Muscle layer of colon (tissue), 2 donors: ENCODE measurements at regions not wholly inside any gene's neighbourhood (a gene's known extent, or its start where the extent isn't known, plus 50 kb on each side); places are given as distances from the start of the nearest gene placed in this dataset.

Experiments
- H3K27ac ChIP-seq: one replicate; pipeline ENCODE4 v1.7.0; 2013; ENCODE audit warnings: low read depth, mild to moderate bottlenecking, low read length, moderate library complexity
- H3K27me3 ChIP-seq, 2 donors: one replicate each; pipeline ENCODE4 v1.7.0; 2013; ENCODE audit warnings: low read length in 2 of 2, mild to moderate bottlenecking in 2 of 2; ENCODE audit not compliant: insufficient read depth in 2 of 2, control insufficient read depth in 1 of 2
- H3K36me3 ChIP-seq: one replicate; pipeline ENCODE4 v1.7.0; 2013; ENCODE audit warnings: mild to moderate bottlenecking, low read length; ENCODE audit not compliant: insufficient read depth
- H3K4me1 ChIP-seq: one replicate; pipeline ENCODE4 v1.7.0; 2013; ENCODE audit warnings: mild to moderate bottlenecking, low read length; ENCODE audit not compliant: insufficient read depth
- H3K4me3 ChIP-seq, 2 donors: one replicate each; pipeline ENCODE4 v1.7.0; 2013; ENCODE audit warnings: low read length in 2 of 2, low read depth in 1 of 2, mild to moderate bottlenecking in 1 of 2, moderate library complexity in 1 of 2
- H3K9ac ChIP-seq: one replicate; pipeline ENCODE4 v1.7.0; 2013; ENCODE audit warnings: low read length
- H3K9me3 ChIP-seq: one replicate; pipeline ENCODE4 v1.7.0; 2013; ENCODE audit warnings: mild to moderate bottlenecking, low read length
- donor health status: abdominal sarcoma.
- donor health status: Adenocarcinoma of cecum.

GRCh38 chr2:7937082-7937481 is 744.8 kb upstream of the ID2 start:
- H3K9me3 ChIP-seq: no peaks in the 10 kb centered on the region
- no peaks in the 10 kb centered on the region for H3K27me3 ChIP-seq
- no peak overlapping the region for H3K4me3 ChIP-seq
- H3K27ac ChIP-seq: no peak overlapping the region
- H3K36me3 ChIP-seq: no peaks in the 10 kb centered on the region
- H3K9ac ChIP-seq: no peak overlapping the region
- no peaks in the 10 kb centered on the region for H3K4me1 ChIP-seq

GRCh38 chr2:7940723-7941122 is 741.1 kb upstream of the ID2 start:
- Histone ChIP-seq H3K4me3 (no peak overlapping the region), H3K9me3 (no peaks in the 10 kb centered on the region), H3K4me1 (peaks cover 7% of the 10 kb centered on the region), H3K36me3 (no peaks in the 10 kb centered on the region), H3K27me3 (no peaks in the 10 kb centered on the region), H3K27ac (no peak overlapping the region), H3K9ac (no peak overlapping the region)

- no peak overlapping the region for H3K27ac ChIP-seq
- no peaks in the 10 kb centered on the region for H3K36me3 ChIP-seq
- H3K4me3 ChIP-seq: no peak overlapping the region
- peaks cover 12% of the 10 kb centered on the region for H3K4me1 ChIP-seq
- H3K9me3 ChIP-seq: no peaks in the 10 kb centered on the region
- no peaks in the 10 kb centered on the region for H3K27me3 ChIP-seq
- H3K9ac ChIP-seq: no peak overlapping the region
Measured at GRCh38 chr2:7943446-7943845, 738.4 kb upstream of the ID2 start.

- Histone ChIP-seq H3K27ac (no peak overlapping the region), H3K36me3 (no peaks in the 10 kb centered on the region), H3K4me1 (peaks cover 12% of the 10 kb centered on the region), H3K9ac (no peak overlapping the region), H3K27me3 (no peaks in the 10 kb centered on the region), H3K4me3 (no peak overlapping the region), H3K9me3 (no peaks in the 10 kb centered on the region)
Measured at GRCh38 chr2:7945026-7945425, 736.8 kb upstream of the ID2 start.

GRCh38 chr2:7950035-7950612 is 731.7 kb upstream of the ID2 start:
- H3K27me3 ChIP-seq: no peaks in the 10 kb centered on the region
- H3K36me3 ChIP-seq: no peaks in the 10 kb centered on the region
- H3K4me3 ChIP-seq: no peak overlapping the region

GRCh38 chr2:7951001-7951400 is 730.9 kb upstream of the ID2 start:
- Histone ChIP-seq H3K27ac (no peak overlapping the region), H3K36me3 (no peaks in the 10 kb centered on the region), H3K4me1 (peaks cover 5% of the 10 kb centered on the region), H3K9me3 (no peaks in the 10 kb centered on the region), H3K9ac (no peak overlapping the region), H3K4me3 (no peak overlapping the region), H3K27me3 (no peaks in the 10 kb centered on the region)

More at GRCh38 chr2:7950035-7950612, 731.7 kb upstream of the ID2 start:
- peak overlapping the region; percentile 21 for H3K27ac ChIP-seq
- H3K9ac ChIP-seq: no peak overlapping the region
- no peaks in the 10 kb centered on the region for H3K9me3 ChIP-seq
- H3K4me1 ChIP-seq: peaks cover 5% of the 10 kb centered on the region

- Histone ChIP-seq H3K4me1 (peaks cover 5% of the 10 kb centered on the region), H3K4me3 (no peak overlapping the region)
Measured at GRCh38 chr2:7951490-7951889, 730.4 kb upstream of the ID2 start.

GRCh38 chr2:7952046-7952745 is 729.7 kb upstream of the ID2 start:
- Histone ChIP-seq H3K4me3 (no peak overlapping the region), H3K27me3 (no peaks in the 10 kb centered on the region), H3K9ac (no peak overlapping the region), H3K27ac (no peak overlapping the region), H3K36me3 (no peaks in the 10 kb centered on the region), H3K9me3 (no peaks in the 10 kb centered on the region), H3K4me1 (peaks cover 5% of the 10 kb centered on the region)

More at GRCh38 chr2:7951490-7951889, 730.4 kb upstream of the ID2 start:
- no peak overlapping the region for H3K9ac ChIP-seq
- no peaks in the 10 kb centered on the region for H3K9me3 ChIP-seq
- H3K27me3 ChIP-seq: no peaks in the 10 kb centered on the region
- no peak overlapping the region for H3K27ac ChIP-seq
- H3K36me3 ChIP-seq: no peaks in the 10 kb centered on the region

GRCh38 chr2:7953195-7953594 is 728.7 kb upstream of the ID2 start:
- Histone ChIP-seq H3K4me1 (no peaks in the 10 kb centered on the region), H3K9ac (no peak overlapping the region), H3K27me3 (no peaks in the 10 kb centered on the region), H3K4me3 (no peak overlapping the region), H3K36me3 (no peaks in the 10 kb centered on the region), H3K9me3 (no peaks in the 10 kb centered on the region), H3K27ac (no peak overlapping the region)

GRCh38 chr2:7954234-7954633 is 727.6 kb upstream of the ID2 start:
- Histone ChIP-seq H3K9me3 (no peaks in the 10 kb centered on the region), H3K9ac (no peak overlapping the region), H3K4me1 (no peaks in the 10 kb centered on the region), H3K36me3 (no peaks in the 10 kb centered on the region), H3K4me3 (no peak overlapping the region), H3K27ac (no peak overlapping the region), H3K27me3 (no peaks in the 10 kb centered on the region)

- Histone ChIP-seq H3K9me3 (no peaks in the 10 kb centered on the region), H3K4me3 (no peak overlapping the region), H3K9ac (no peak overlapping the region), H3K27me3 (no peaks in the 10 kb centered on the region), H3K27ac (no peak overlapping the region), H3K36me3 (no peaks in the 10 kb centered on the region), H3K4me1 (no peaks in the 10 kb centered on the region)
Measured at GRCh38 chr2:7956126-7956689, 725.6 kb upstream of the ID2 start.

- Histone ChIP-seq H3K36me3 (no peaks in the 10 kb centered on the region), H3K27ac (no peak overlapping the region), H3K9ac (no peak overlapping the region), H3K4me3 (no peak overlapping the region), H3K4me1 (no peaks in the 10 kb centered on the region), H3K9me3 (no peaks in the 10 kb centered on the region), H3K27me3 (no peaks in the 10 kb centered on the region)
Measured at GRCh38 chr2:7961550-7961949, 720.3 kb upstream of the ID2 start.
